ENCODE measurements at regions not wholly inside any gene's neighbourhood (a gene's known extent, or its start where the extent isn't known, plus 50 kb on each side); places are given as distances from the start of the nearest gene placed in this dataset.

GRCh38 chr20:47998736-47999135 is 213.5 kb upstream of the SULF2 start:
- no peaks in the 10 kb centered on the region for H3K27me3 Mint-ChIP-seq
- H3K4me1 Mint-ChIP-seq (ENCODE audit: low read depth): peaks cover 3% of the 10 kb centered on the region
- H3K27ac Mint-ChIP-seq: no peak overlapping the region
- H3K9me3 Mint-ChIP-seq (ENCODE audit: low read depth): peaks cover 4% of the 10 kb centered on the region
- H3K4me3 Mint-ChIP-seq (ENCODE audit: low read depth): no peak overlapping the region
- TF ChIP-seq CTCF (IDR thresholded peaks at IDR 0.05; ENCODE audit: unreplicated experiment): no peak
- no peak for DNase-seq (ENCODE audit: low spot score, unreplicated experiment)
- no peaks in the 10 kb centered on the region for H3K36me3 Mint-ChIP-seq (ENCODE audit: insufficient read depth)

- no peak overlapping the region for H3K4me3 Mint-ChIP-seq (ENCODE audit: low read depth)
- H3K4me1 Mint-ChIP-seq (ENCODE audit: low read depth): peaks cover 5% of the 10 kb centered on the region
- peaks cover 10% of the 10 kb centered on the region for H3K9me3 Mint-ChIP-seq (ENCODE audit: low read depth)
- H3K36me3 Mint-ChIP-seq (ENCODE audit: insufficient read depth): peaks cover 6% of the 10 kb centered on the region
- no peaks in the 10 kb centered on the region for H3K27me3 Mint-ChIP-seq
- no peak overlapping the region for H3K27ac Mint-ChIP-seq
- no peak for DNase-seq (ENCODE audit: low spot score, unreplicated experiment)
- no peak for TF ChIP-seq CTCF (IDR thresholded peaks at IDR 0.05; ENCODE audit: unreplicated experiment)
These were observed 210.4 kb upstream of the SULF2 start for GRCh38 chr20:47995661-47996060.

GRCh38 chr20:47993817-47994216 is 208.5 kb upstream of the SULF2 start:
- no peak for TF ChIP-seq CTCF (IDR thresholded peaks at IDR 0.05; ENCODE audit: unreplicated experiment)
- Mint-ChIP-seq H3K4me1 (ENCODE audit: low read depth) (peaks cover 14% of the 10 kb centered on the region), H3K27me3 (no peaks in the 10 kb centered on the region), H3K9me3 (ENCODE audit: low read depth) (peaks cover 10% of the 10 kb centered on the region), H3K4me3 (ENCODE audit: low read depth) (no peak overlapping the region), H3K27ac (no peak overlapping the region), H3K36me3 (ENCODE audit: insufficient read depth) (peaks cover 6% of the 10 kb centered on the region)
- no peak for DNase-seq (ENCODE audit: low spot score, unreplicated experiment)

- Mint-ChIP-seq H3K27me3 (no peaks in the 10 kb centered on the region), H3K9me3 (ENCODE audit: low read depth) (peaks cover 10% of the 10 kb centered on the region), H3K4me3 (ENCODE audit: low read depth) (no peak overlapping the region), H3K27ac (peak overlapping the region; percentile 78), H3K36me3 (ENCODE audit: insufficient read depth) (peaks cover 6% of the 10 kb centered on the region), H3K4me1 (ENCODE audit: low read depth) (peaks cover 16% of the 10 kb centered on the region)
- no peak for TF ChIP-seq CTCF (IDR thresholded peaks at IDR 0.05; ENCODE audit: unreplicated experiment)
- DNase-seq (ENCODE audit: low spot score, unreplicated experiment): no peak
These were observed 207.9 kb upstream of the SULF2 start for GRCh38 chr20:47993035-47993755.

- no peaks in the 10 kb centered on the region for H3K27me3 Mint-ChIP-seq
- H3K36me3 Mint-ChIP-seq (ENCODE audit: insufficient read depth): peaks cover 6% of the 10 kb centered on the region
- H3K9me3 Mint-ChIP-seq (ENCODE audit: low read depth): peaks cover 10% of the 10 kb centered on the region
- no peak overlapping the region for H3K4me3 Mint-ChIP-seq (ENCODE audit: low read depth)
- TF ChIP-seq CTCF (IDR thresholded peaks at IDR 0.05; ENCODE audit: unreplicated experiment): no peak
- peaks cover 13% of the 10 kb centered on the region for H3K4me1 Mint-ChIP-seq (ENCODE audit: low read depth)
- H3K27ac Mint-ChIP-seq: no peak overlapping the region
- no peak for DNase-seq (ENCODE audit: low spot score, unreplicated experiment)
These were observed 206.7 kb upstream of the SULF2 start for GRCh38 chr20:47991875-47992488.

All from progenitor cell of endocrine pancreas (in vitro differentiated cells).